ENCODE measurements at regions not wholly inside any gene's neighbourhood (a gene's known extent, or its start where the extent isn't known, plus 50 kb on each side); places are given as distances from the start of the nearest gene placed in this dataset.

DNA sequence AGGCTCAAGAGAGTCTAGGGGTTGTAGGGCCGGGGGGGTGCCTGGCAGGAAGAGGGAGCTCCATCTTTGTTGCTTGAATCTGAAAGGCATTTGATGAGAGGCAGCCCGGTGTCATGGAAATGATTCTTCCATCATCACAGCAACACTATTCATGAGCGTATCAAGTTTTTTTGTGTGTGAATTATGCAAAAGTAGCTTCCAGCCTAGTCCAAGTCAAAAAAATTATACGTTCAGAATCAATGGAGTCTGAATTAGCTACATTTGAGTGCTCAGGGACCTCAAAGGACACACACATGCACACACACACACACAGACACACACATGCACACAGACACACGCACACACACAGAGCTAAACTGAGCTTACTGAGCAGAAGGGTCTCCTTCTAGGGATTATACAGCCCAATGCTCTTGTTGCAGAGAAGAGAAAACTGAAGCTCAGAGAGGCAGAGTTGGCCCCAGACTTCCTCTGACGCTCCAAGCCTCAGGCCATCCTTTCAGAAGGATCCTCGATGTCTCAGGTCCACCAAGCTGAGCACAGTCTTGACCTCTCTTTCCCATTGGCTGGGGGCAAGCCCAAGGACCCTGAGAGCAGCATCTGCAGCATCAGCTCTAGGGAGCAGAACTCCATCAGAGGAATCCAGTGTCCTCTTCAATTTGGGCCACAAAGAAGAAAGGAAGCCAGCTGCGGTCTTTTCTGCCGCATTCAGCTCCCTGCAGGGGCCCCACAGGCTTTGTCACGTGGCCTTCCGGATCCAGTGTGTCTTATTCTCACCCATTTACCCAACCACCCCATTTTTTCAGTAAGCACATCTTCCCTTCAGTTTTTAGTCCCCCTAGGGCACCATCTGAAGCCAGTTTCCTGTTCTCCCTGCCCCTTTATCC is 228.0 kb downstream of the UACA start:
- TF ChIP-seq JUND (IDR thresholded peaks at IDR 0.05; ENCODE audit: low read depth) = no peak
- in situ Hi-C loops (cut with HindIII; ENCODE audit: low pct_unique_long_range_greater_than_20kb, low sequenced_read_pairs) = no loop called here
- DNase-seq (ENCODE audit: low read depth in 1 of 2, low spot score in 1 of 2) = no peak

DNA sequence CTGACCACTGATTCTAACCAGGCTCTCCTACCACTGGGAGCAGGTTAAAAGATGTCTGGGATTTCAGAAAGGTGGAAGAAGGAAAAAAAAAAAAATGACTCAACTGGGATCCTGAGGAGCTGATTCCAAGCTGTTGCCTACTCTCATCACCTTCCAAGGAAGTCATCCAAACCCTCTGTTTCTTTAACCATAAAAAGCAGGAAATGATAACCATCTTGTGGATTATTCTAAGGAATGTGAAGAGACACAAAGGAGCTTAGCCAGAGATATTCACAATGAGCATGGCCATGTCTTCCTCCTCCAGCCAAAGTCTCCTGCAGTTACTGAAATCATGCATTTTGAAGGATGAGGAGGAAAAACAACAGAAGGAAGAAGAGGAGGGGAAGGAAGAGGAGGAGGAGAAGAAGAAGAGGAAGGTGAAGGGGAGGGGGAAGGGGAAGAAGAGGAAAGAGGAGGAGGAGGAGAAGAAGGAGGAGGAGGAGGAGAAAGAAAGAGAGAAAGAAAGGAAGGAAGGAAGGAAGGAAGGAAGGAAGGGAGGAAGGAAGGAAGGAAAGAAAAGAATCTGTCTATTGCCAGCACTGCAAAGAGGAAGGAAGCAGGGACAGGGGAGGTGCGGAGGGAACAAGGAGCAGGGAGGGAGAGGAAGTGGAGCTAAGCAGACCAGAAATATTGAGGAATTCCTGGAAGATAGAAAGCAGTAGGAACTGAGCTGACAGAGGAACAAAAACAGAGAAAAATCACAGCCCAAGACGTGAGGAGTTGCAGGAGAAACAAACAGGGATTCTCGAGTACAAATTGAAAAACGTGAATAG is 229.2 kb downstream of the UACA start:
- DNase-seq (ENCODE audit: low read depth in 1 of 2, low spot score in 1 of 2) = peak in 1 of 2 experiments; percentile 14
- in situ Hi-C loops (cut with HindIII; ENCODE audit: low pct_unique_long_range_greater_than_20kb, low sequenced_read_pairs) = no loop called here
- no peak for TF ChIP-seq JUND (IDR thresholded peaks at IDR 0.05; ENCODE audit: low read depth)

DNA sequence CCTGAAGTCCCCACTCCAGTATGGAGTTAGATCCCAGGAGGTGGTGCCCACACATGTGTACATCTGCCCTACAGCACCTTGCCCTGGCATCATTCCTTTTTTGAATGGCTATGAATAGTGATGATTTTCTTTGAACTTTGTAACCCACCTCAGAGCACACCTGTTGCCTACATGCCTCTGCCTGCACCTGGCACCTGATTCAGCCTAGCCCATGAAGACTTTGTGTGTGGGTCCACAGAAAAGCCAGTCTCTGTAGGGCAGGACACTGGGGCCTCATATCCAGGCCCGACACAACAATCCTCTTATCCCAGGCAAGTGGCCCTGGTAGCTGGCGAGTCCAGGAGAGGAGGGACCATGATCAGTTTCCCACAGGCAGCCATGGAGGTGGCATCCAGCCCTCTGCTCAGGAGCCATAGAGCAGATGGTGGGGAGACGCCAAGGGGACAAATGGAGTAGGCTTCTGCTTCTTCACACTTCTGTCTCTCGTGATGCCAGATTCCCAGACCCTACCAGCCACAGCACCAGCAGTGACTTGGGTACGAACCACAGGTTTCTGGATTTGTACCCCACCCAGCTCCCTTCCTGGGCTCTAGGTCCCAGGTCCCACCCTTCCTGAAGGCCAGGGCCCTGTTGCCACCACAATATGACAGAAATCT is 230.7 kb downstream of the UACA start:
- no peak for DNase-seq (ENCODE audit: low read depth in 1 of 2, low spot score in 1 of 2)
- in situ Hi-C loops (cut with HindIII; ENCODE audit: low pct_unique_long_range_greater_than_20kb, low sequenced_read_pairs) = no loop called here
- TF ChIP-seq JUND (IDR thresholded peaks at IDR 0.05; ENCODE audit: low read depth) = no peak

DNA sequence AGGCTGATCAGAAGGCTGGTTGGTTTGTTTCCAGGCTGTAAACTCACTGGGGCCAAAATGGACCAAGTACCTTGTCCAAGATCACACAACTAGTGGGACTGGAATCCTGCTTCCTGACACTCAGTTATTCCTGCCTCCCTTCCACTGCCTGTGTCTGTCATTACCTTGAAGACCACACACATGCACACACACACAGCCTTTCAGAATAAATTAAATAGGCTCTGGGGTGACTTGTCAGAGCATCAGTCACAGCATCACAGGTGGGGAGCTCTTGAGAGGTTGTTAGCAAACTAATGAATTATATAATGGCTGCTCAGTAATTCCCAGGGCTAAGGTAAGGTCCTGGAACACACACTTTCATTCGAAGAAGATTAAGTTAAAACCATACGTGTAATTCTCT is 231.8 kb downstream of the UACA start:
- in situ Hi-C loops (cut with HindIII; ENCODE audit: low pct_unique_long_range_greater_than_20kb, low sequenced_read_pairs) = no loop called here
- no peak for DNase-seq (ENCODE audit: low read depth in 1 of 2, low spot score in 1 of 2)
- no peak for TF ChIP-seq JUND (IDR thresholded peaks at IDR 0.05; ENCODE audit: low read depth)

DNA sequence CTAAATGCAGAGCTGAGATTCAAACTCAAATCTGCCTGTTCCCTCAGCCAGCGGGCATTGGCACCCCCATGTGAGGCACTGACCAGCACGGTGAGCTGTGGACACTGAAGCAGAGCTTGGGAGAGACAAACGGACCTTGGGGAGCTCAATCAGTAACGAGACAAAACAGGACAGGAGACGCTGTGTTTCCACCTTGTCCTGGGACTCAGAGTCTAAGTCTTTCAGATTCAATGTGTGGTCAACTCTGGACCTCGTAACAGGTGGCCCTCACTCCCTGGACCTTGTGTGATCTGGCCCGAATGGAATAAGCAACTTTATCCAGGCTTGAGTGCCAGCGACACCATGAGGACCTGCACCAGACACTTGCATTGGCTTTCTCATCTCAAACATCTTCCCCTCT is 232.5 kb downstream of the UACA start:
- no peak for DNase-seq (ENCODE audit: low read depth in 1 of 2, low spot score in 1 of 2)
- TF ChIP-seq JUND (IDR thresholded peaks at IDR 0.05; ENCODE audit: low read depth) = no peak
- in situ Hi-C loops (cut with HindIII; ENCODE audit: low pct_unique_long_range_greater_than_20kb, low sequenced_read_pairs) = no loop called here

DNA sequence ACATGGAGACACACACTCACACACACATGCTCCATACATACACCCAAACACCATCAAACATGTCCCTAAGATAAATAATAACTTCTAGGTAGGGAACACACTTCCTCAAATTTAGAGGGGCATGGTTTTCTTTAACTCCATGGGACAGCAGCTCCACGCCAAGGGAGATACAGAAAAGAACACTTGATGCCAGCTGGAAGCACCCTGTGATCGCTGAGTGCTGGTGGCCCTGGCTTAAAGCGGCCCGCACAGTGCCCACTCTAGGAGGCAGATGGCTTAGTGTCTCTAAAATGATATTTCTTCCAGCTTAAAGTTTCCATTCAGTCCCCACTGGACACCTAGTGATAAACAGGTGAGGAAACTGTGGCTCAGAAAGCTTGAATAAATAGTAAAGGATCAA is 232.9 kb downstream of the UACA start:
- DNase-seq (ENCODE audit: low read depth in 1 of 2, low spot score in 1 of 2) = no peak
- in situ Hi-C loops (cut with HindIII; ENCODE audit: low pct_unique_long_range_greater_than_20kb, low sequenced_read_pairs) = no loop called here
- TF ChIP-seq JUND (IDR thresholded peaks at IDR 0.05; ENCODE audit: low read depth) = no peak

DNA sequence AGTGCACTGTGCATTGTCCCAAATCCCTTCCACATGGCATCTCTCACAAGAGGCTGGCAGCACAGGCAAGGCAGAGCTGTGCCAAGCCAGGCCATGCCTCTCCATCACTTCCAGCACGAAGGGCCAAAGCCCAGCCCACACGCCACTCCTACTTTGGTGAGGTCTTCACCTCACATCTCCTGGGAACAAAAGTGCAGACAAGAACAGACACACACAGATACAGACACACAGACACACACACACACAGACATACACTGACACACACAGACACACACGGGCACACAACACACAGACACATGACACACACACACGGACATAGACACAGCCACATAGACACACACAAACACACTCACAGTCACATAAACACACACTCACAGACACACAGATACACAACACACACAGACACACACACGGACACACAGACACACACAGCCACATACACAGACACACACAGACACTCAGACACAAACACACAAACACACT is 233.3 kb downstream of the UACA start:
- DNase-seq (ENCODE audit: low read depth in 1 of 2, low spot score in 1 of 2) = no peak
- in situ Hi-C loops (cut with HindIII; ENCODE audit: low pct_unique_long_range_greater_than_20kb, low sequenced_read_pairs) = no loop called here
- TF ChIP-seq JUND (IDR thresholded peaks at IDR 0.05; ENCODE audit: low read depth) = no peak

DNA sequence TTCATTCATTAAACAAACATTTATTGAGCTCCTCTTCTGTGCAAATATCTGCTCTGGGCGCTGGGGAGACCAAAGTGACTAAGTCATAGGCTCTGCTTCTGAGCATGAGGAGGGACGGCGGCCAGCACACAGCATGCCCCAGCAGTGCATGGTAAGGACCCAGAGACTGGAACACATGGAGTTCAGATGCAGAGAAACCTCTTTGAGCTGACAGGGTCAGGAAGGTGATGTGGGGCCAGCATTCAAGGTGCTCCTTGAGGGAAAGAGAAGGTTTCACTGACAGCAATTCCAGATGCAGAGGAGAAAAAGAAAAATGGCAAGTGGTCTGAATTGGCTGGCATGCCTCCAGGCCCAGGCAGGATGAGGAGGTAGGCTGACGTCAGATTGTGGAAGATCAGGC is 234.5 kb downstream of the UACA start:
- in situ Hi-C loops (cut with HindIII; ENCODE audit: low pct_unique_long_range_greater_than_20kb, low sequenced_read_pairs) = no loop called here
- DNase-seq (ENCODE audit: low read depth in 1 of 2, low spot score in 1 of 2) = no peak

DNA sequence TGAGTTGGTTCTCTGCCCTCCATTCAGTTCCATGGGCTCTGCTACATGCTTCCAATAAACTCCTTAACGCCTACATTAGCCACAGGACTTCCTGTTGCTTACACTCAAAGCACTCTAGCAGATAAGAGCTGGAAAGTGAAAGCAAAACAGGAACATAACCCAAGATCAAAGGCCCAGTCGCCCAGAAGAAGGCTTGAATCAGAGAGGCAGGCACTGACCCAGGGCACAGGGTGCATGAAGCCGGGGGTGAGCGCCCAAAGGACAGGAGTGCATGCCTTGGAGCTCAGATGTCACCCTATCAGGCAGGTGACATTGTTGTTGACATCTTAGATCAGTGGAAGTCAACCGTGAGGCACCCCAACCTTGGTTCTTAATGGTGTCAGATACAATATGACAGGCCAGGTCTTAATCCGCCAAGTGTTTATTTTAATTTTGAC is 235.1 kb downstream of the UACA start:
- TF ChIP-seq JUND (IDR thresholded peaks at IDR 0.05; ENCODE audit: low read depth) = no peak
- in situ Hi-C loops (cut with HindIII; ENCODE audit: low pct_unique_long_range_greater_than_20kb, low sequenced_read_pairs) = no loop called here
- DNase-seq (ENCODE audit: low read depth in 1 of 2, low spot score in 1 of 2) = no peak

More for the DNA sequence above, 234.5 kb downstream of the UACA start:
- no peak for TF ChIP-seq JUND (IDR thresholded peaks at IDR 0.05; ENCODE audit: low read depth)

DNA sequence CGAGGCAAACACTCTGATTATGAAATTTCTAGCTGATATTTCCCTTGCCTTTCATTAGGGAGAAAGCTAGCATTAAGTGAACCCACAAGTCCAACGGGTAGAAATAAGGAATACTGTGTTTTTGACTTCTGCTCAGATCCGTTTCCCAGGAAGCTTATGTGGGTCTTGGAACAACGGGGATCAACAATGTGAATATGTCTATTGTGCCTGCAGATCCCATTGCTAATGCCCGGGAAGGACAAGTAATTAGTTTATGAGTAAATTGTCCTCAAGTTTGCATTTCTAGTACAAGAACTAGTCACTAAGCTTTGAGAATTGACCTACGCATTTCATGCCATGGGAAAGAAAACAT is 236.4 kb downstream of the UACA start:
- no peak for DNase-seq (ENCODE audit: low read depth in 1 of 2, low spot score in 1 of 2)
- no peak for TF ChIP-seq JUND (IDR thresholded peaks at IDR 0.05; ENCODE audit: low read depth)

DNA sequence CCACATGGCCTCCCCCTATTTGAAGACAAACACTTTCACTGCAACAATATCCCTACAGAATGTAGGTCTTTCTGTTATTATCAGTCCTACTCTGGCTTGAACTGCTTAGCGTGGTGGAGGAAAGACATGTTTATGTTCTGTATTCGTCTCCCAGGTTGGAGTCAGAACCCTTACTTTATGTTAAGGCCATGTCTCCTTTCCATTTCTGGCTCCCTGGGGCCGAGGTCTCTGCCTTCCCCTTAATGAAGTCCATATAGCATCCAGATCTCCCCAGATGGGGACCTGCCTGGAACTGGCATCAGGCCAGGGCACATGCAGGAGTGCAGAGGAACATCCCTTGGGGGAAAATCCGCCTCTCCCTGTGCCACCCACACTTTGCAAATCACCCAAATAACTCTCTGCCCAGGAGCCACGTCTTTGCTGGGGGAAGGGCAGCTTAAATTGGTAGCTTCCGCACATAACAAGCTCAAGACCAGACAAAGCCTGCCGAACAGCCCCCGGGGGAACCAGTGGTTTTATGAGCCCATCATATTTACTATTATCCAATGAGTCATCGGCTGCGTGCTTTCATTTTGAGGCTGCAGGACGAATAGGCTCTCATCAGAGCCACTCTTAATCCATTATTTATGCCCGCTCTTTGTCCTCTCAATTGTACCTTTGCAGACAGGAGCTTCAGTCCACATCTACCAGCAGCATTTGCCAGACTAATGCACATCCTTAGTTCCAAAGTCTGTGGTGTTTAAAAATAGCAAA is 237.0 kb downstream of the UACA start:
- in situ Hi-C loops (cut with HindIII; ENCODE audit: low pct_unique_long_range_greater_than_20kb, low sequenced_read_pairs) = no loop called here
- DNase-seq (ENCODE audit: low read depth in 1 of 2, low spot score in 1 of 2) = peak in 1 of 2 experiments; percentile 55
- no peak for TF ChIP-seq JUND (IDR thresholded peaks at IDR 0.05; ENCODE audit: low read depth)

More for the DNA sequence above, 236.4 kb downstream of the UACA start:
- in situ Hi-C loops (cut with HindIII; ENCODE audit: low pct_unique_long_range_greater_than_20kb, low sequenced_read_pairs) = no loop called here

DNA sequence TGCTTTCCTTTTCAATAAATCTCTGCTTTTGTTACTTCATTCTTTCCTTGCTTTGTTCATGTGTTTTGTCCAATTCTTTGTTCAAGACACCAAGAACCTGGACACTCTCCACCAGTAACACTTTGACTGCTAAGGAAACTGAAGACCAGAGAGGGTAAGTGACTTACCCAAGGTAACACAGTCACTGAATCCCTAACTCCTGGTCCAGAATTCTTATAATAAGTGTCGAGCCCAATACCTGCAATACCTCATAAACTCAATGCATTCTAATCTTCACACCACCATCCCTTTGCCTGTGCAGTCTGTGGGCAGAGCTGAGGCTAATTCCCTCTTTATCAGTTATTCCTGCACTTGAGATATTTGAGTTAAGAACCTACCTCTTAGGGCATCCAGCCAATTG is 237.8 kb downstream of the UACA start:
- TF ChIP-seq JUND (IDR thresholded peaks at IDR 0.05; ENCODE audit: low read depth) = no peak
- DNase-seq (ENCODE audit: low read depth in 1 of 2, low spot score in 1 of 2) = no peak
- in situ Hi-C loops (cut with HindIII; ENCODE audit: low pct_unique_long_range_greater_than_20kb, low sequenced_read_pairs) = no loop called here
